ENCODE measurements at regions not wholly inside any gene's neighbourhood (a gene's known extent, or its start where the extent isn't known, plus 50 kb on each side); places are given as distances from the start of the nearest gene placed in this dataset.
A peak's percentile ranks its signal among the peaks of the same experiment; 100 is the strongest.
"Not testable (repeated sequence)": the region's sequence is repeated elsewhere in the genome, so short reads cannot be mapped to it uniquely, and the experiment has no call there.

DNA sequence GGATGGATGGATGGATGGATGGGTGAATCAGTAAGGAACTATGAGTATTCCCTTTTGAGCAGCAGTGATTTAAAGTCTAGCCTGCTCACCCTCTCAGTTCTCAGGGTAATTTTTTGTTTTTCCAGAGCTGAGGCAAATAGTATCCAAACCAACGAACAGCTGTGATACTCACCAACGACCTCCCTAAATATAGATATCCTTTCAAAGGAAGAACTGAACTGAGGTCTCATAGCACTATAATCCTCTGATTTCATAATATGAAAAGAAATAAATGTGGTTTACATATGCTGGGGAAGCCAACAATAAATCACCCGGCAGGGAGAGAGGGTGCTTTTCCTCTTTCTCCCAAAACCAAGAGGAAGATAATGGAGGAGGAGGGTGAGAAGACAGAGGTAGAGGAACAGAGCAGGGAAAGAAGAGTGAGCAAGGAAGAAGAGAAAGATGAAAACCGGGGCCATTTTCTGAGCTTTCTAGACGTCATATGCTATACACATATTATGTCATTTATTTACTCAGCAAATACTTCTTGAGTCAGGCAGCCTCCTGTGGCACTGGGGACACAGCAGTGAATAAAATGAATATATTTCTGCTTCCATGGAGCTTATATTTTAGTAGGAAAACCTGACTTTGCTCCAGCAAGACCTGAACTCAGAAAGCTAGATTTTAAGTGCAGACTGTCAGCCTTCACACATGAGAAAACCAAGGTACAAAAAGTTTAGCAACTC, 710.7 kb upstream of the TBX3 start:
- no peak for DNase-seq (ENCODE audit: low spot score)

DNA sequence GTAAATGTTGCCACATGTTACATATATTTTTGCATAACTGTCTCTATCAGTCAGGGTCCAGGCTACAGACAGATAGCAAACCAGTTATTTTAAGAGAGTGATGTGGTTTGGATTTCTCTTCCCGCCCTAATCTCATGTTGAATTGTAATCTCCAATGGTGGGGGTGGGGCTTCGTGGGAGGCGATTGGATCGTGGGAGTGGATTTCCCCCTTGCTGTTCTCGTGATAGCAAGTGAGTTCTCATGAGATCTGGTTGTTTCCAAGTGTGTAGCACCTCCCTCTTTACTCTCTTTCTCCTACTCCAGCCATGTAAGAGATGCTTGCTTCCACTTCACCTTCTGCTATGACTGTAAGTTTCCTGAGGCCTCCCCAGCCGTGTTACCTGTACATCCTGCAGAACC, 704.2 kb upstream of the TBX3 start:
- no peak for DNase-seq (ENCODE audit: low spot score)

DNA sequence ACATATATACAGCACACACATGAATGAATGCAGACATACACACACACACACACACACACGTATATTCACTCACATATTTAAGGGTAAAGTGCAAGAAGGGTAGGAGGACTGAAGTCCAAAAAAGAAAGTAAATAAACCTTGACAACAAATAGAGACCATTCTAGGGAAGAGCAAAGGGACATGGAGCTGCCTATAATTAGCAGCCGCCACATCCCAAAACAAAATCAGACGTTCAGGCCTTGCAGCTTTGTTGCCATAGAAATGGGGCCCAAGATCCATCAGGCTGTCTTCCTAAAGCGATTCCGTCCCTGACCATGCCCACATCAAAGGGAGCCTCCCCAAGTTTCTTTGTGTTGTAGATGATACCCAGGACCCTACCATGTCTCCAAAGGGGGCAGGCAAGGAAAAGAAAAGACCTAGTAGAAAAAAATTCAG, 703.5 kb upstream of the TBX3 start:
- DNase-seq (ENCODE audit: low spot score): no peak

DNA sequence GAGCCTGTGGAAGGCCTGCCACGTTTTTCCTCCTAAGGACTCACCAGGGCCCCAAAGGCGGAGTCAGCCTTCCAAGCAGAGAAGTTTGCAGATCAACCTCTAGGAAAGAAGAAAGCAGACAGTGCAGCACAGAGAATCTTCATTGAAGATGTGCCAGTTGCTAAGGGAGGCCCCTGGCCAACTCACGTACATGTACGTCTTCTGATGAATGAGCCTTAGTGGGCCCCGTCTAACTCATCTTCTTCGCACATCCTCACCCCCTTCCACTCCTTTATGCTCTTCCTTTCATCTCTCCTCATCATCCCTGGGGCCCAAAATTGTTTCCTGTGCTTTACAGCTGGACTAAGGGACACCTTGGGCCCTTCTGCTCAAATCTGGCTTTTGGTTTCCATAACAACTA, 703.0 kb upstream of the TBX3 start:
- DNase-seq (ENCODE audit: low spot score): no peak

DNA sequence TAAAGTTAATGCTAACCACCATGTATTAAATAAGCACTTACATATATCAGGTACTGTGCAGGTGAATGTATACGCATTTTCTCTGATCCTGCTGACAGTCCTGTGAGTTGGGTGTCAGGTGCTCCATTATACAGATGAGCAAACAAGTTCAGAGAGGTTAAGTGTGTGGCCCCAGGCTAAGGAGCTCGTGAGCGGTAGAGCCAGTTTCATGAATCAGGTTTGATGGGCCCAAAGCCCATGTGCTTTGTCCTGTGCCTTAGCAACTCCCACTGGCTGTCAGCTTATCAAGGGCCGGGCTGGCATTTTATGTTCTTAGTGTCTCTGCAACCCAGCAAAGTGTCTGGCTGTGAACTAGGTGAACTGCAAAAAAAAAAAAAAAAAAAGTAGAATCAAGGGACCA, 701.2 kb upstream of the TBX3 start:
- DNase-seq (ENCODE audit: low spot score): no peak

DNA sequence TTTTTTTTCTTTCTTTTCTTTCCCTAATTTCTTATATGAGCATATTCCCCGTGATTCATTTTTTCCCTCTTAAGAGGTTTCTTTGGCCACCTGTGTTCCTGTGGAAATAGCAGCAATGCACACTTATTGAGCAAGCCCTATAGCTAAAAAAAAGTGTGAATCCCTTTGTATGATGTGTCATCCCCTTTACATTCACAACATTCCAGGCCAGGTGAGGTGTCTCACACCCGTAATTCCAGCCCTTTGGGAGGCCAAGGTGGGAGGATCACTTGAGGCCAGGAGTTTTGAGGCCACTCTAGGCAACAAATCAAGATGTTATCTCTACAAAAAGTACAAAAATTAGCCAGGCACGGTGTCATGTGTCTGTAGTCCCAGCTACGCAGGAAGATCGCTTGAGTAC, 700.4 kb upstream of the TBX3 start:
- DNase-seq (ENCODE audit: low spot score): no peak

DNA sequence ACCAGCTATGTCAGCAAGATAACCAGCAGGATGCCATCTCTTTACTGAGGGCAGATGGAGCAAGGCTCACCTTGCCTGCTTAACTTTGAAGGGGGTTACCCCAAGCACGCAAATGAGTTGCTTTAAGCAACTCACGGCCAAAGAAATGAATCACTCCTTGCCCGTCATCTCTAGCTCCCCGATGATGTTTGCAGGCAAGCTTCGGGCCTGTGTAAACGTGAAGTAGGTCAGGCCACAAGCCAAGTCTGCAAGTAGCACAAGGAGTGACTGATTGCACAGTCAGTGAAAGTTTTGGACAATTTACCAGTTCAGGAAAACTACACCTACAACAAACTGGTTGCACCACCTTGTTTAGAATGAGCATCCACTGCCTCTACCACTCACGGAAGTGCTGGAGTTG, 699.7 kb upstream of the TBX3 start:
- peak; percentile 30 for DNase-seq (ENCODE audit: low spot score)

DNA sequence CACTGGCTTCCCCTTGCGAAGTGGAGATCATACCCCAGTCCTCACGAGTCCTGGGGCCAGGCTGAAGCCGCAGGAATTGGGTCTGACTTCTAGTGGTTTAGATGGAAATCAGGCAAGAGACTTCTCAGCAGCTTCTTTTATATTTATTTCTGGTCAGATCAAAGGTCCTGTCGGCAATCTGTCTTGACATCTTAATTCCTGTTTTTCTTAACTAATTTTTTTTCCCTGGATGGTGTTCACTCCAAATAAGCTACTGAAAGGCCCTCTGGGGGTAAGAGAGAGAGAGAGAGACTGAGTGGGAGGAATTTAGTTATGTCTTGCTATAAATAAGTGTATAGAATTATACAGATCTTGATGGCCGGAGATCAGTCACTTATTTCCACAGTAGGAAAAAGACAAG, 698.7 kb upstream of the TBX3 start:
- DNase-seq (ENCODE audit: low spot score): no peak

DNA sequence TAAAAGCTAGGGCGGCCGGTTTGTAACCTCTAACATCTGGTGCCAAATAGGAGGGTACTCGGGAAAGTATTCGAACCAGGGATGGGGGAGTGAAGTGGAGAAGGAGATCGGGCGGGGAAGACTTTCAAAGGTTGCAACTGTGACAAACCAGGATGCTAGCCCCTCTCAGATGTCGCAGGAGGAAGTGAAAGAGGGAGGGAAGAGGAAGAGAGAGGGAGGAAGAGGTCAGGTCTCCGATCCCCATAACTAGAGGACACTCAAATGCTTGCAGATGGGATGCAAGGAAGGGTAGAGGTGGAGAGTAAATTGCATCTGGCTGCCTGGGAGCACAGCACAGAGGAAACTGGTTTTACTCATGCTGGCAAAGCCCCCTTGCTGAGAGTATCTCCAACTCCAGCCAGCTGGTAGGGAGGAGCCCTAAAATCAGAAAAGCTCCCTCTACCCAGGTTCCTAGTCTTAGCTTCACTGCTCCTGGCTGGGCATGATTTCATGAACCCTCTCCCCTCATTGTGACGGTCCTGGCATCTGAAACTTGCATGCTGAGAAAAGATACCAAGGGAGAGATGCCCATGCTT, 696.7 kb upstream of the TBX3 start:
- DNase-seq (ENCODE audit: low spot score): no peak

DNA sequence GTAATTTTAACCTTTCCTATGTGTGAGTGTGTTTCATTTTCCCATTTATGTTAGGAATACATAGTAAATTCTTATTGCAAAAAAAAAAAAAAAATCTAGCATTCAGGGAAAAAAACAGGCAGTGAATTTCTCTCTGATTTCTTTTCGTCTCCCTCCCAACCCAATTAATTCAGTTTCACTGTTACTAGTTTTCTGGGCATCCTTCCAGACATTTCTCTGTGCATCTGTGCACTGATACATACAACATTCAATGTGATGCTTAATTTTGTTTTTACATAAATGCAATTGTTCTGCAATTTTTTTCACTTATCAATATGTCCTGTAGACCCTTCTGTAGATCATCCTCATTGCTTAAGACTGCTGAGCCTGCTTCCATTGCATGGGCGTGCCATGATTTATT, 694.3 kb upstream of the TBX3 start:
- no peak for DNase-seq (ENCODE audit: low spot score)

DNA sequence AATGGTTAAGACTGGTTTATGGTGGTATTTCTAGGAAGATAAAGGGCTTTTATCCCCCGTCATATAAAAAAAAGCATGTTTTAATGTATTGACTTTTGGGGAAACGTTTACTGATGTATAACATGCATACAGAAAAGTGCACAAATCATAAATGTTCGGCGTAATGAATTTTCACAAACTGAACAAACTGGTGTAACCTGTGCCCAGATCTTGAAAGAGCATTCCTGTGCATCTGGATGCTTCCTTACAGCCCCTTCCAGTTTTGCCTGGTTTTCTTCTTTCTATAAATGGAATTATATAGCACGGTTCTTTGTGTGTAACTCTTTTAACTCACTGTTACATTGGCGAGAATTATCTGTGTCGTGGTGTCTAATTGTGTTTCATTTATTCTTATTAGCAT, 693.8 kb upstream of the TBX3 start:
- DNase-seq (ENCODE audit: low spot score): no peak

DNA sequence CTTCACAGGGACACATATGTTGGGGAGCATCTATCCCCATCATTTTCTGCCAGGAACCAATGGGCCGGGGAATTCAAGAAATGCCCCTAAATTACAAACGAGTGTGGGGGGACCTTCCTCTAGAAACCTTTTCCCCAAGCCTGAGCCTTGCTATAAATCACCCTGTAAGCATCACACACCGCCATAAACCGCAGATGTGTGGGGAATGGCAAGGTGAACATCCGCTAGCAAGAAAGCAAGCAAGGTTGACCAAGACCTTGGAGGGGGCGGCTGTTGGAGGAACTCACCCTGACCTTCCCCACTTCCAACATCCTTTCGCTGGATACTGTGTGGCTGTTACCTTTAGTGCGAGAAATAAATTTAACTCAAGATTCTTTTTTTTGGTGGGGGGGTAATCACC, 693.3 kb upstream of the TBX3 start:
- no peak for DNase-seq (ENCODE audit: low spot score)

DNA sequence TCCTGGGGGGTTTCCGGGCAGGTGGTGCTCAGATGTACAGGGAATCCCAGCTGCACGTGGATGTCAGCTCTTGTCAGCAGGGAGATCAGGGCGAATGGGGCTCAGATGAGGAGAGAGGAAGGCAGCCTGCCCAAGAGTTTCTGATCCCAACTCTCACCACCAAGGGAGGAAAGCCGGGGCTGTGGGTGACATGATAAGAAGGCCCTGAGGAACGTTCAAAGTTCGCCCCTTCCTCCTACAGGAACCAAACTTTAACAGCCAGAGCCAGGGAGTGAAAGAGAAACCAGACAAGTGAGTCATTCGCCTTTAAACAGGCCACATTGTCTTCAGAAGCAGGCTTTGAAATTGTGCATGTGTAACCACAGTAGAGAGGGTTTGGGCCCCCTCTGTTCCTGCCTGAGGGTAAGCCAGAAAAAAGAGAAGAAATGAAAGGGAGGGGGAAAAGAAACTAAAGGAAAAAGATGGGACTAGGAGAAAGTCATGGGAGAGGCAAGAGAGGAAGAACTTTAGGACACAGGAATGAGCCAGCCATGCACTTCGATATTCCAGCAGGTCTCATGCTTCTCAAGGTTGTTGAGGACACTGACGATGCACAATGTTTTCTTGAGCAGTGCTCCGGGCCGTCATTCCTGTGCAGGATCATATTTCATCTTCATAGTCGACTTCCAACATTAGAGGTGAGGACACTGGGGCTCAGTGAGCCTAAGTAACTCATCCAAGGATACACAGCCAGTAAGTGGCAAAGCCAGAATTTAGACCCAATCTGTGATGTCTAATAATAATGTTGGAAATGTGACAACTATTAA, 691.4 kb upstream of the TBX3 start:
- no peak for DNase-seq (ENCODE audit: low spot score)

DNA sequence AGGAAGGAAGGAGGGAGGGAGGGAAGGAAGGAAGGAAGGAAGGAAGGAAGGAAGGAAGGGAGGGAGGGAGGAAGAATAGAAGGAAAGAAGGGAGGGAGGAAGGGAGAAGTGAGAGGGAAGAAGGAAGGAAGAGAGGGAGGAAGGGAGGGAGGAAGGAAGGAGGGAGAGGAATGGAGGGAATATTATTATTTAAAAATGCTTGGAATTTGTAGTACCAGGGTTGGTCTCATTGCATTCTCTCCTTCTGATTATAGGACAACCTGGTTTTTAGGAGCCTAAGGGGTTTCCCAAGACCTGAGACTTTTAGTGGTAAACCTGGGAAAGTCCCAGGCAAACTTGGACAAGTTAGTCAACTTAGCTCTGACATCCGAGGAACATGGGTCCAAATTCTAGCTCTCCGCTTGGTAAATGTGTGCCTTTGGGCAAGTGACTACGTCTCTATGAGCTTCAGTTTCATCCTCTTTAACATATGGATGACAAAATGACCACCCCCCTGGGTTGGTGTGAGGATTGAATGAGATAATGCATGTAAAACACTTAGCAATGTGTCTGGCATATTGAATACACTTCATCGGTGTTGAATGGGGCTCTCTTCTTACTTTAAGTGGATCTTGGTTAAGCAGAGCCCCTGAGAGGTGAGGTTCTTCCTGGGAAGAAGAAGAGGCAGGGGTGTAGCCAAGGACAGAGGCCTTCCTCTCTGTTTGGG, 690.7 kb upstream of the TBX3 start:
- DNase-seq (ENCODE audit: low spot score): no peak

DNA sequence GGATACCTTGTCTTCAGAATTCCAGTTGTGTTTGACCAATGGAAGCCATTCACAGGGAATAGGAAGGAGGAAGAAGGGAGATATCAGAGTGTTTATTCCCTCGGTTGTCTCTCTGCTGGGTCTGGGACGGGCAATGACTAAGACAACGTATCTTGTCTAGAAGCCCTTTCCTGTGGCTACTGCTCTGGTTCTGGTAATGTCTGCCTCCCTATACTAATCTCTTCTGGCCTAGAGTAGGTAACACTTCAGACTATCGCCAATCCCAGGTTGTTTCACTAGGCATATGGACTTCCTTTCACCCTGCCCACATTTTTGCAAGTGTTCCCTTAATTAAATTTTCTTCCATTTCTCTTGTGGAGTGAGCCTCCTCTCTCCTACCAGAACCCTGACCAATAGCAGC, 687.7 kb upstream of the TBX3 start:
- DNase-seq (ENCODE audit: low spot score): no peak

DNA sequence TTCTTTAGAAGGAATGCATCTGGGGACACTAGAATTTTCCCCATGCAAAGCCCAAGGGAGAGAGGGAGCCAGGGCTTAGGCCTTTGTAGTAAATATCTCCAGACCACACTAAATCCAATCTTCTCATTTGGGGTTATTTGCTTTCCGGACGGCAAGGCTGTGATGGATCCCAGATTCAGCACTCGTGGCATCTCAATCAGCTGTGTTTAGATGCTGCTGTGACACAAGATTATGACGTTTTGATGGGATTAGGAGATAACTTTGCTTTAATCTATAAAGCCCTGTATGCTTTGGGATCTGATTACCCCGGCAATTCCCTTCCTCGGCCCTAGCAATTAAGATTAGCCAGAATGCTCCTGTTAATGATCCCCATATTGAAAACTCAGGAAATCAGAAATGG, 686.7 kb upstream of the TBX3 start:
- no peak for DNase-seq (ENCODE audit: low spot score)

DNA sequence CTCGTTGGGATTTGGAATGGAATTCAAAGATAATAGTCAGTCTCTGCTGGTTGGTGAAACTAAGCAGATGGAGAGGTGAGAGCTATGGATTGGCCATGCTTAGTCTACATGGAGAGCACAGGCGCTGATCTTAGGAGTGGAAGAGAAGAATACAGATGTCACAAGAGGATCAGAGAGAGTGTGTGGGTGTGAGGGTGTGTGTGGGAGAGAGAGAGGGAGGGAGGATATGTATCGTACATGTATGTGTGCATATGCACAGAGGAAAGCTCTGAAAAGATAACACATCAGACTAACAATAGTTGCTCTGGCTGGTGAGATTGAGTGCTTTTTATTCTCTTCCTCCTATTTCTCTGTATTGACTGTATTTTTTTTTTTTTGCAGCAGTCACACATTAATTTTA, 686.2 kb upstream of the TBX3 start:
- no peak for DNase-seq (ENCODE audit: low spot score)

DNA sequence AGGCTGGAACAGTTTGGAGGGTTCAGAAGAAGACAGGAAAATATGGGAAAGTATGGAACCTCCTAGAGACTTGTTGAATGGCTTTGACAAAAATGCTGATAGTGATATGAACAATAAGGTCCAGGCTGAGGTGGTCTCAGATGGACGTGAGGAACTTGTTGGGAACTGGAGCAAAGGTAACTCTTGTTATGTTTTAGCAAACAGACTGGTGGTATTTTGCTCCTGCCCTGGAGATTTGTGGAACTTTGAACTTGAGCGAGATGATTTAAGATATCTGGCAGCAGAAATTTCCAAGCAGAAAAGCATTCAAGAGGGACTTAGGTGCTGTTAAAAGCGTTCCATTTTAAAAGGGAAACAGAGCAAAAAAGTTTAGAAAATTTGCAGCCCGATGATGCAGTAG, 682.3 kb upstream of the TBX3 start:
- not testable (repeated sequence) for DNase-seq (ENCODE audit: low spot score)

DNA sequence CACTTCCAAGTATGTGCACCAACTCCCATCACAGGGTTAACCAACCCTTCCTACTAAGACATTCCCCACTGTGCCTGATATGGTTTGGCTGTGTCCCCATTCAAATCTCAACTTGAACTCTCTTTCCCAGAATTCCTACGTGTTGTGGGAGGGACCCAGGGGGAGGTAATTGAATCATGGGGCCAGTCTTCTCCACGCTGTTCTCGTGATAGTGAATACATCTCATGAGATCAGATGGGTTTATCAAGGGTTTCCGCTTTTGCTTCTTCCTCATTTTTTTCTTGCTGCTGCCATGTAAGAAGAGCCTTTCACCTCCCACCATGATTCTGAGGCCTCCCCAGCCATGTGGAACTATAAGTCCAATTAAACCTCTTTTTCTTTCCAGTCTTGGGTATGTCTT, 681.8 kb upstream of the TBX3 start:
- DNase-seq (ENCODE audit: low spot score): not testable (repeated sequence)

DNA sequence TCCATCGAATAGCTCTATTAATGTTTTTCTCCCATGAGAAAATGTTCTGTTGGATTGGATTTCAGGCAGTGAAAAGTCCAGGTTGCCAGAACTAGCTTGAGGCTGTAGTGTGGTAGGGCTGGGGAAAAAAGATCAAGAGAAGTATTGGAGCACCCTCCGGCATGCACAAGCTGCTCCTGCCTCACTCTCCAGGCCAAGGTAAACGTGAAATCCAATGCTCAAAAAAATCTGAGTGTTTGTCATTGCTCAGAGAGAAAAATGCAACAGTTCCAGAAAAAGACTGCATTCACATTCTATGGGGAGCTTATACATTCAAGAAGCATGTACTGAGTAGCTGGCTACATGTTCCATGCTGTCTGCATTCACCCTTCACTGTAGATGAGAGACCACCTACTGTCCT, 680.9 kb upstream of the TBX3 start:
- DNase-seq (ENCODE audit: low spot score): no peak

DNA sequence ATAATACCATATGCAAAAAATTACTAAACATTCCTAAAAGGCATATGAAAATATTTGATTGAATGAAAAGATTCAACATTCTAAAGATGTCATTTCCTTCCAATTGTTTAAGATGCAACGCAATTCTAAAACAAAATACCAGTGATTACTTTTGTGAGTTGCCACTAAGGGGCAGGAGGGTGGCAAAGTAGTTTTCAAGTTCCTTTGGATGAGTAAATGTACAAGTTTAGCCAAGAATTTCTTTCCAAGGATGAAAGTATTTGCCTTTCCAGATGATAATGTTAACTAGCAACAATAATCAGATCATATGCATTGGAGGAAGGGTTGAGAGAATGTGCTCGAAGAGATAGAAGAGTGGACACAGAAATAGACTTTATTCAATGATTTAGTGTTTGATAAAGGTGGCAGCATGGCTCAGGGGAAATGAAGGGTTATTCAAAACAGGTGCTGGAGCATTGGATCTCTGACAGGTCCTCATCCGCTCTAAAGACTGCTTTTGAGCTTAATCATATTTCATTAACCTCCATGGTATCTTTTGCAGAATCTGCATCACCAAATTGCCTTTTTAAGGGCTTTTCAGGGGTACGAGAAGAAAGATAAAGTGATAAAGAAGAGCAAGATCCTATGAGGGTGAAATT, 678.5 kb upstream of the TBX3 start:
- DNase-seq (ENCODE audit: low spot score): no peak

DNA sequence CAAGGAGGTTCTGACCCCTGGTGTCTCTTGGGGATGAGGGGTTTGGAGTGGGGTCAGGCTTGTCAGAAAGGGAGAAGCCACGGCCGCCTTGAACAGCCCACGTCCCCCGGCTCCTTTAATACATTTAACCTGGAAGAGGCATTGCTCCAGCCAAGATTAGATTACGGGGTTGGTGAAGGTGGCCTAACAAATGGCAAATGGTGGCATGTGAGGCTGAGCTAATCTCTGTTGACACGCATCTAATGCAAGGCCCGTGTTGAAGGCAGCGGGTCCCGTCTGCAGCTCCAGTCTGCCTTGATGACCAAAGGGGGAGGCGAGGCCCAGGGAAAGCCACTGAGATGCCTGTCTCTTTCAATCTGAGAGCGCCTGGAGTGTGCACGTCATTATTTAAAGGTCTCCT, 673.7 kb upstream of the TBX3 start:
- no peak for DNase-seq (ENCODE audit: low spot score)
